HL-60 (cell line): ENCODE measurements at regions not wholly inside any gene's neighbourhood (a gene's known extent, or its start where the extent isn't known, plus 50 kb on each side); places are given as distances from the start of the nearest gene placed in this dataset.
"Not testable (repeated sequence)": the region's sequence is repeated elsewhere in the genome, so short reads cannot be mapped to it uniquely, and the experiment has no call there.

Experiments used
- DNase-seq, 2 experiments: peaks; one replicate each; pipeline ENCODE4 v3.0.0-alpha.2; 2010 to 2020; ENCODE audit warnings: low read depth in 1 of 2, low spot score in 1 of 2
- H3K27ac ChIP-seq: fragments of 250-450 bp; sonication (Bioruptor Pico); replicated peaks from 2 replicates; pipeline ENCODE4 v1.5.1; 2020; ENCODE audit warnings: mild to moderate bottlenecking, moderate library complexity
- H3K27me3 ChIP-seq: fragments of 250-450 bp; sonication (Bioruptor Pico); 2 replicates; pipeline ENCODE4 v1.5.1; 2021; ENCODE audit warnings: mild to moderate bottlenecking, moderate library complexity; ENCODE audit not compliant: insufficient read depth, poor library complexity, severe bottlenecking
- H3K4me3 ChIP-seq: replicated peaks from 2 replicates; pipeline ENCODE4 v1.5.1; 2011; ENCODE audit warnings: mild to moderate bottlenecking, control low read depth, low read length; ENCODE audit not compliant: insufficient read depth
- CTCF ChIP-seq: IDR thresholded peaks from one replicate; pipeline ENCODE4 v1.5.1; 2011; ENCODE audit warnings: low read length, control low read depth, inconsistent platforms; ENCODE audit not compliant: insufficient read depth
- GABPA ChIP-seq: IDR thresholded peaks from 2 replicates; pipeline ENCODE4 v1.6.1; 2012; ENCODE audit warnings: low read depth
- POLR2AphosphoS5 ChIP-seq: IDR thresholded peaks from 2 replicates; pipeline ENCODE4 v1.6.1; 2012; ENCODE audit warnings: low read depth
- SPI1 ChIP-seq: IDR thresholded peaks from 2 replicates; pipeline ENCODE4 v1.6.1; 2012; ENCODE audit warnings: low read depth, mild to moderate bottlenecking, borderline replicate concordance
- TF ChIP-seq, protein P1 (sequence below): IDR thresholded peaks from 2 replicates; pipeline ENCODE4 v1.6.1; 2012; ENCODE audit warnings: low read depth; ENCODE audit not compliant: insufficient replicate concordance

- Histone ChIP-seq H3K27me3 (peaks cover 3% of the 10 kb centered on the region), H3K4me3 (no peak overlapping the region), H3K27ac (no peak overlapping the region)
- DNase-seq = no peak
- TF ChIP-seq, protein P1, sequence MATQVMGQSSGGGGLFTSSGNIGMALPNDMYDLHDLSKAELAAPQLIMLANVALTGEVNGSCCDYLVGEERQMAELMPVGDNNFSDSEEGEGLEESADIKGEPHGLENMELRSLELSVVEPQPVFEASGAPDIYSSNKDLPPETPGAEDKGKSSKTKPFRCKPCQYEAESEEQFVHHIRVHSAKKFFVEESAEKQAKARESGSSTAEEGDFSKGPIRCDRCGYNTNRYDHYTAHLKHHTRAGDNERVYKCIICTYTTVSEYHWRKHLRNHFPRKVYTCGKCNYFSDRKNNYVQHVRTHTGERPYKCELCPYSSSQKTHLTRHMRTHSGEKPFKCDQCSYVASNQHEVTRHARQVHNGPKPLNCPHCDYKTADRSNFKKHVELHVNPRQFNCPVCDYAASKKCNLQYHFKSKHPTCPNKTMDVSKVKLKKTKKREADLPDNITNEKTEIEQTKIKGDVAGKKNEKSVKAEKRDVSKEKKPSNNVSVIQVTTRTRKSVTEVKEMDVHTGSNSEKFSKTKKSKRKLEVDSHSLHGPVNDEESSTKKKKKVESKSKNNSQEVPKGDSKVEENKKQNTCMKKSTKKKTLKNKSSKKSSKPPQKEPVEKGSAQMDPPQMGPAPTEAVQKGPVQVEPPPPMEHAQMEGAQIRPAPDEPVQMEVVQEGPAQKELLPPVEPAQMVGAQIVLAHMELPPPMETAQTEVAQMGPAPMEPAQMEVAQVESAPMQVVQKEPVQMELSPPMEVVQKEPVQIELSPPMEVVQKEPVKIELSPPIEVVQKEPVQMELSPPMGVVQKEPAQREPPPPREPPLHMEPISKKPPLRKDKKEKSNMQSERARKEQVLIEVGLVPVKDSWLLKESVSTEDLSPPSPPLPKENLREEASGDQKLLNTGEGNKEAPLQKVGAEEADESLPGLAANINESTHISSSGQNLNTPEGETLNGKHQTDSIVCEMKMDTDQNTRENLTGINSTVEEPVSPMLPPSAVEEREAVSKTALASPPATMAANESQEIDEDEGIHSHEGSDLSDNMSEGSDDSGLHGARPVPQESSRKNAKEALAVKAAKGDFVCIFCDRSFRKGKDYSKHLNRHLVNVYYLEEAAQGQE = no peak
- no peak for TF ChIP-seq GABPA
- TF ChIP-seq CTCF = no peak
- no peak for TF ChIP-seq SPI1
- TF ChIP-seq POLR2AphosphoS5 = no peak
Measured at GRCh38 chr1:157352216-157352615, 200.1 kb downstream of the FCRL5 start.

- not testable (repeated sequence) for H3K27me3 ChIP-seq, DNase-seq, H3K4me3 ChIP-seq, H3K27ac ChIP-seq
Measured at GRCh38 chr1:157351800-157352199, 200.5 kb downstream of the FCRL5 start.

GRCh38 chr1:157348538-157349480 is 203.5 kb downstream of the FCRL5 start:
- no peak for DNase-seq
- peaks cover 3% of the 10 kb centered on the region for H3K27me3 ChIP-seq
- no peak overlapping the region for H3K27ac ChIP-seq
- H3K4me3 ChIP-seq = no peak overlapping the region
- no peak for TF ChIP-seq CTCF
- TF ChIP-seq, protein P1 = no peak

DNA sequence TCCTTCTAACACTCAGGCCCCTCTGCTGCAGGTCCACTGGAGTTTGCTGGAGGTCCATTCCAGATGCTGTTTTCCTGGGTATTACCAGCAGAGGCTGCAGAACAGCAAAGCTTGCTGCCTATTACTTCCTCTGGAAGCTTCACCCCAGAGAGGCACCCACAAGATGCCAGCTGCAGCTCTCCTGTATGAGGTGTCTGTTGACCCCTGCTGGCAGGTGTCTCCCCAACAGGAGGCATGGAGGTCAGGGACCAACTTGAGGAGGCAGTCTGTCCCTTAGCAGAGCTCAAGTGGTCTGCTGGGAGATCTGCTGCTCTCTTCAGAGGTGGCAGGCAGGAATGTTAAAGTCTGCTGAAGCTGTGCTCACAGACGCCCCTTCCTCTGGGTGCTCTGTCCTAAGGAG is 204.8 kb downstream of the FCRL5 start:
- peaks cover 3% of the 10 kb centered on the region for H3K27me3 ChIP-seq
- DNase-seq = no peak
- no peak overlapping the region for H3K27ac ChIP-seq
- TF ChIP-seq SPI1 (no peak), CTCF (no peak), GABPA (no peak), POLR2AphosphoS5 (no peak)
- TF ChIP-seq, protein P1 = no peak
- H3K4me3 ChIP-seq = no peak overlapping the region

DNA sequence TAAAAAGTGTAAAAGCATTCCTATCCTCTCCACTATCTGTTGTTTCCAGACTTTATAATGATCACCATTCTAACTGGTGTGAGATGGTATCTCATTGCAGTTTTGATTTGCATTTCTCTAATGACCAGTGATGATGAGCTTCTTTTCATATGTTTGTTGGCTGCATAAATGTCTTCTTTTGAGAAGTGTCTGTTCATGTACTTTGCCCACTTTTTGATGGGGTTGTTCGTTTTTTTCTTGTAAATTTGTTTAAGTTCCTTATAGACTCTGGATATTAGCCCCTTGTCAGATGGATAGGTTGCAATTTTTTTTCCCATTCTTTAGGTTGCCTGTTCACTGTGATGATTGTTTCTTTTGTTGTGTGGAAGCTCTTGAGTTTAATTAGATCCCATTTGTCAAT is 199.6 kb upstream of the ETV3 start:
- DNase-seq, H3K27ac ChIP-seq, H3K4me3 ChIP-seq, H3K27me3 ChIP-seq: not testable (repeated sequence)
